ENCODE measurements at regions not wholly inside any gene's neighbourhood (a gene's known extent, or its start where the extent isn't known, plus 50 kb on each side); places are given as distances from the start of the nearest gene placed in this dataset.

DNA sequence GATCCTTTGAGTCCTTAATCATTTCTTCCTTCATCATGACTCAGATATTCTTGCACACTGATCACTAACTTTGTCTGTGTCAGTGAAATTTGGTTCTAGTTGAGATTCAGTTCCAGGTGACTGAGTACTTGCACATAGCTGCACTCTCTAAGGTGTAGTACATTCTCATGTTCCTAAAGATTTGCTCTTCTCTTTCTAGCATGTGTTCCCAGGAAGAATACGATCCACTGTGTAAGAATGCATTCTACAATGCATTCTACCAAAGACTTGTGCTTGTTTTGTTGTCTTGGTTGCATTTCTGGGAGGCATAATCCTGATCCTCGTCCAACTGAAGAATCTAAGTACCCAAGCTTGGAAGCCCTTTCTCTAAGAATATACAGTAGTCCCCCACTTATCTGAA, 104.3 kb upstream of the CDC42BPA start:
- H2AFZ ChIP-seq (ENCODE audit: low read depth): no peak overlapping the region
- no peak overlapping the region for H3K4me3 ChIP-seq (ENCODE audit: low read depth in 2 of 2, low read length in 1 of 2)
- no peaks in the 10 kb centered on the region for H4K20me1 ChIP-seq (ENCODE audit: insufficient read depth)
- H3K9me3 ChIP-seq: no peaks in the 10 kb centered on the region
- H3K79me2 ChIP-seq (ENCODE audit: insufficient read depth): no peaks in the 10 kb centered on the region
- H3K4me1 ChIP-seq (ENCODE audit: control insufficient read depth in 1 of 2, insufficient read depth in 2 of 2, low read depth in 1 of 2, low read length in 1 of 2): no peaks in the 10 kb centered on the region
- POLR2A ChIA-PET: no interaction called here
- no peak for TF ChIP-seq FOXM1 (IDR thresholded peaks at IDR 0.05; ENCODE audit: low read depth)
- no peak for TF ChIP-seq YY1 (IDR thresholded peaks at IDR 0.05; ENCODE audit: low read depth)
- no peak for TF ChIP-seq SMC3 (IDR thresholded peaks at IDR 0.05; ENCODE audit: low read depth, low read length)
- no peak for TF ChIP-seq JUND (IDR thresholded peaks at IDR 0.05)
- no peak for TF ChIP-seq TAF1 (IDR thresholded peaks at IDR 0.05; ENCODE audit: borderline replicate concordance, low read depth, low read length)
- no peak for TF ChIP-seq RCOR1 (IDR thresholded peaks at IDR 0.05; ENCODE audit: low read length)
- no peak for TF ChIP-seq USF2 (IDR thresholded peaks at IDR 0.05; ENCODE audit: borderline replicate concordance, low read depth, low read length)
- no peak for TF ChIP-seq REST (IDR thresholded peaks at IDR 0.05; ENCODE audit: low read depth, low read length)
- TF ChIP-seq IRF3 (IDR thresholded peaks at IDR 0.05; ENCODE audit: low read depth, low read length): no peak
- no peak for TF ChIP-seq RAD21 (IDR thresholded peaks at IDR 0.05; ENCODE audit: low read length)
- no peak for TF ChIP-seq FOXJ3 (CRISPR knock-in tag; IDR thresholded peaks at IDR 0.05)
- TF ChIP-seq ELF1 (IDR thresholded peaks at IDR 0.05): no peak
- TF ChIP-seq POLR2AphosphoS5 (IDR thresholded peaks at IDR 0.05; ENCODE audit: low read depth, low read length): no peak
- TF ChIP-seq GATA2 (CRISPR knock-in tag; IDR thresholded peaks at IDR 0.05): no peak
- no peak for TF ChIP-seq GABPA (IDR thresholded peaks at IDR 0.05; ENCODE audit: low read depth)
- TF ChIP-seq NFIC (IDR thresholded peaks at IDR 0.05; ENCODE audit: borderline replicate concordance): no peak
- TF ChIP-seq MAX (IDR thresholded peaks at IDR 0.05; ENCODE audit: low read depth): no peak
- CTCF ChIA-PET: no interaction called here
- H3K27ac ChIP-seq (ENCODE audit: low read depth in 2 of 2, low read length in 1 of 2): no peak overlapping the region
- 67% methylated on average over 2 of the region's 2 CpGs for WGBS (ENCODE audit: low lambda C conversion rate)
- H3K4me2 ChIP-seq: no peak overlapping the region
- no peak overlapping the region for H3K9ac ChIP-seq
- H3K36me3 ChIP-seq (replicated peaks in 1 of 2; ENCODE audit: control insufficient read depth in 1 of 2, insufficient read depth in 2 of 2, low read length in 1 of 2): no peaks in the 10 kb centered on the region
- no peaks in the 10 kb centered on the region for H3K27me3 ChIP-seq (ENCODE audit: insufficient read depth)
- H3K9me2 ChIP-seq: no peaks in the 10 kb centered on the region
- H3F3A ChIP-seq (replicated peaks; ENCODE audit: insufficient read depth): no peaks in the 10 kb centered on the region
- no peak for DNase-seq
